ENCODE measurements at regions not wholly inside any gene's neighbourhood (a gene's known extent, or its start where the extent isn't known, plus 50 kb on each side); places are given as distances from the start of the nearest gene placed in this dataset.

DNA sequence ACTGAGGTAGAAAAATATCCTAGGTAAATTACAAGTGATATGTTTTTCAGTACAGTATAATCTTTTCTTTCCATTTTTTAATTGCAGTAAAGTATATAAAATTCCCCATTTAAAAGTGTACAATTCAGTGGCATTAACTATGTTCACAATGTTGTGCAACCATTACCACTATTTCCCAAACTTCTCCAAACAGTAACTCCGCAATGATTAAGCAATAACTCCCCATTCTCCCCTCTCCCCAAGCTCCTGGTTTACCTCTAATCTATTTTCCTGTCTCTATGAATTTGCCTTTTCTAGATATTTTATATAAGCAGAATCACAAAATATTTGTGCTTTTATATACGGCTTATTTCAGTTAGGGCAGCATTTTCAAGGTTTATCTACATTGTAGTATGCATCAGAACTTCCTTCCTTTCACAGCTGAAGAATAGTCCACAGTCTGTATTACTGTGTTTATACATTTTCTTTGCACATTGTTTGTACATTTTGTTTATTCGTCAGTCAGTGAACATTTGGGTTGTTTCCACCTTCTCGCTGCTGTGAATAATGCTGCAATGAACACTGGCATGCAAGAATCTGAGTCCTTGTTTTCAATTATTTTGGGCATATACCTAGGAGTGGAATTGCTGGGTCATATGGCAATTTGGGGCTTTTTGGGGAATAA lies 110.7 kb downstream of the RPL27A start:
- TF ChIP-seq POLR2A (IDR thresholded peaks at IDR 0.05) (no peak), CTCF (IDR thresholded peaks at IDR 0.05) (no peak)

Measured in right lobe of liver (tissue), 4 donors.